ENCODE measurements at regions not wholly inside any gene's neighbourhood (a gene's known extent, or its start where the extent isn't known, plus 50 kb on each side); places are given as distances from the start of the nearest gene placed in this dataset.

DNA sequence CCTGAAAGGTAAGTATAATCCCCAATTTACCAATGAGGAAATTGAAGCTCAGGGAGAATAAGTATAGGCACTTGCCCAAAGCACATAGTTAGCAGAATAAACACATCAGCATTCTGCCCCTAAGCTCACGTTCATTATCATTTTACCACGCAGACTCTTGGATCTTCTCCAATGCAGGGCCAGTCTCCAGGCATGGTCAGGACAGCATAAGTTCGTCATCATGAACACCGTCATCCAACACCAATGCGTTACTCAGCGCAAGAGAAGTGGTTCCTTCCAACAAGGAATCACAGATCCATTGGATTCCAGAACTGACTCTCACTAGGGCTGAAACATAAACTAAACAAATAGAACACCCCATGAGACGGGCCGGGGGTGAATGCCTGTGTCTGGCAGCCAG is 86.5 kb upstream of the GPM6B start (continued):
- TF ChIP-seq PRDM10 (tag by site-specific recombination; IDR thresholded peaks at IDR 0.05): peak; percentile 53
- TF ChIP-seq MZF1 (tag by site-specific recombination; IDR thresholded peaks at IDR 0.05; ENCODE audit: borderline replicate concordance): peak; percentile 38; the same call in 1 of the 2 replicates
- no peak for TF ChIP-seq ZNF558 (tag by site-specific recombination; IDR thresholded peaks at IDR 0.05)
- peak; percentile 86 for TF ChIP-seq ZNF140 (tag by site-specific recombination; IDR thresholded peaks at IDR 0.05)
- no peak for TF ChIP-seq ZNF157 (tag by site-specific recombination; IDR thresholded peaks at IDR 0.05)
- TF ChIP-seq ZFP37 (tag by site-specific recombination; IDR thresholded peaks at IDR 0.05): no peak
- no peak for TF ChIP-seq ZNF394 (tag by site-specific recombination; IDR thresholded peaks at IDR 0.05; ENCODE audit: borderline replicate concordance)
- TF ChIP-seq ZNF529 (tag by site-specific recombination; IDR thresholded peaks at IDR 0.05; ENCODE audit: insufficient replicate concordance): no peak
- no peak for TF ChIP-seq ZNF449 (tag by site-specific recombination; IDR thresholded peaks at IDR 0.05)
- no peak for TF ChIP-seq ZNF513 (tag by site-specific recombination; IDR thresholded peaks at IDR 0.05)
- TF ChIP-seq ZBTB6 (tag by site-specific recombination; IDR thresholded peaks at IDR 0.05): no peak
- TF ChIP-seq IKZF3 (tag by site-specific recombination; IDR thresholded peaks at IDR 0.05): no peak
- TF ChIP-seq ZNF18 (tag by site-specific recombination; IDR thresholded peaks at IDR 0.05): no peak
- TF ChIP-seq ZNF292 (tag by site-specific recombination; IDR thresholded peaks at IDR 0.05; ENCODE audit: borderline replicate concordance, low read depth): no peak
- no peak for TF ChIP-seq ZFP3 (tag by site-specific recombination; IDR thresholded peaks at IDR 0.05; ENCODE audit: low read depth)

- no peaks in the 10 kb centered on the region for H3K36me3 ChIP-seq (ENCODE audit: control insufficient read depth in 2 of 2, insufficient read depth in 1 of 2, low read length in 2 of 2)
- ChIA-PET POLR2A (no interaction called here), CTCF (interaction anchor here (0.6 to 0.7 kb wide), 2 partner anchors 82 to 532 kb away, joined by 3 to 5 read pairs; no protein-coding TSS in a partner anchor)
- no peaks in the 10 kb centered on the region for H3K4me1 ChIP-seq (ENCODE audit: control insufficient read depth, insufficient read depth, low read length)
- peak; percentile 60 for TF ChIP-seq GLIS1 (tag by site-specific recombination; IDR thresholded peaks at IDR 0.05)
- no peak for TF ChIP-seq ZNF677 (tag by site-specific recombination; IDR thresholded peaks at IDR 0.05)
- H3K9me3 ChIP-seq (ENCODE audit: control insufficient read depth, insufficient read depth, low read depth, low read length): no peaks in the 10 kb centered on the region
- H3K27ac ChIP-seq (ENCODE audit: extremely low read depth, low read depth, low read length): no peak overlapping the region
- H3K4me3 ChIP-seq (ENCODE audit: low read depth, low read length): no peak overlapping the region
These were observed 85.5 kb upstream of the GPM6B start for GRCh38 chrX:13902406-13902805.
